ENCODE measurements at regions not wholly inside any gene's neighbourhood (a gene's known extent, or its start where the extent isn't known, plus 50 kb on each side); places are given as distances from the start of the nearest gene placed in this dataset.

DNA sequence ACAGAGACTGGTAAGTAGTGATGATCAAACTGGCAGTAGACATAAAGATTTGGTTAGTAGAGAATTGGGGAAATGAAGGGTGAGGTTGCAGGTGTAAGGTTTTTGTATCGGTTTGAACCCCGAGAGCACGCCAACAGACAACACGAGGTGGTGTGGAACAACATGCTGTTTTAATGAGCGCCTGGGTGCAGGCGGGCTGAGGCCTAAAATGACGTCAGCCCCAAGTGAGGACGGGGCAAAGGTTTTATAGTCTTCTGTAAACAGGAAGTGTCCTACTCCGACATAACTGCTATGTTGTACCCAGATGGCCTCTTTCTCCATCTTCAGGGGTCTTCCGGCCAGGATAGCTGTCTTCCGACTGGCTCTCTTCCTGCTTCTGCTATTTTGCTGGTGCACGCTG lies 178.8 kb downstream of the HHIPL2 start:
- H2AFZ ChIP-seq (ENCODE audit: low read length) = no peak overlapping the region
- no peaks in the 10 kb centered on the region for H3K9me3 ChIP-seq (ENCODE audit: low read length)
- no peaks in the 10 kb centered on the region for H3K79me2 ChIP-seq (ENCODE audit: low read length)
- ATAC-seq (no peak), DNase-seq (no peak)
- no peak overlapping the region for H3K4me2 ChIP-seq (ENCODE audit: low read length)
- BruUV-seq (replicated peaks) = no TSS peak
- H3K9me2 ChIP-seq (replicated peaks; ENCODE audit: low read length) = no peaks in the 10 kb centered on the region
- no peak overlapping the region for H3K27ac ChIP-seq (ENCODE audit: low read length)
- no peaks in the 10 kb centered on the region for H4K20me1 ChIP-seq (ENCODE audit: low read length)
- TF ChIP-seq EZH2phosphoT487 (IDR thresholded peaks at IDR 0.05; ENCODE audit: borderline replicate concordance, low read length) = no peak
- no peak for TF ChIP-seq EZH2 (IDR thresholded peaks at IDR 0.05; ENCODE audit: low read length, unreplicated experiment)
- no peak for TF ChIP-seq CTCF (conservative IDR thresholded peaks at IDR 0.05; ENCODE audit: low read depth, low read length)
- no peaks in the 10 kb centered on the region for H3K36me3 ChIP-seq (ENCODE audit: low read depth, low read length)
- H3F3A ChIP-seq (ENCODE audit: low read length, unreplicated experiment) = no peaks in the 10 kb centered on the region
- intact Hi-C loops (cut with micrococcal nuclease) = no loop called here
- POLR2A ChIA-PET (ENCODE audit: unreplicated experiment) = no interaction called here
- CTCF ChIA-PET = no interaction called here
- peaks cover 71% of the 10 kb centered on the region for H3K27me3 ChIP-seq (ENCODE audit: low read length)
- no peak overlapping the region for H3K9ac ChIP-seq (ENCODE audit: low read length)
- no peaks in the 10 kb centered on the region for H3K4me1 ChIP-seq (ENCODE audit: insufficient read depth, low read length)
- H3K4me3 ChIP-seq (ENCODE audit: low read length) = no peak overlapping the region

GRCh38 chr1:222358100-222358499 lies 189.8 kb downstream of the HHIPL2 start:
- peaks cover 16% of the 10 kb centered on the region; the same call in 1 of the 2 replicates for H3K27me3 ChIP-seq (ENCODE audit: low read length)
- H3K36me3 ChIP-seq (ENCODE audit: low read depth, low read length) = no peaks in the 10 kb centered on the region
- no peaks in the 10 kb centered on the region for H3K4me1 ChIP-seq (ENCODE audit: insufficient read depth, low read length)
- BruUV-seq (replicated peaks) = no TSS peak
- H3K4me2 ChIP-seq (ENCODE audit: low read length) = no peak overlapping the region
- H2AFZ ChIP-seq (ENCODE audit: low read length) = no peak overlapping the region
- POLR2A ChIA-PET (ENCODE audit: unreplicated experiment) = no interaction called here
- H3F3A ChIP-seq (ENCODE audit: low read length, unreplicated experiment) = no peaks in the 10 kb centered on the region
- no peak overlapping the region for H3K27ac ChIP-seq (ENCODE audit: low read length)
- intact Hi-C loops (cut with micrococcal nuclease) = no loop called here
- no peak for ATAC-seq
- no peaks in the 10 kb centered on the region for H3K9me3 ChIP-seq (ENCODE audit: low read length)
- no peak overlapping the region for H3K4me3 ChIP-seq (ENCODE audit: low read length)
- no peak overlapping the region for H3K9ac ChIP-seq (ENCODE audit: low read length)
- H3K79me2 ChIP-seq (ENCODE audit: low read length) = no peaks in the 10 kb centered on the region
- DNase-seq = no peak
- no peaks in the 10 kb centered on the region for H4K20me1 ChIP-seq (ENCODE audit: low read length)
- TF ChIP-seq EZH2phosphoT487 (IDR thresholded peaks at IDR 0.05; ENCODE audit: borderline replicate concordance, low read length) = no peak
- TF ChIP-seq CTCF (conservative IDR thresholded peaks at IDR 0.05; ENCODE audit: low read depth, low read length) = no peak
- no peak for TF ChIP-seq EZH2 (IDR thresholded peaks at IDR 0.05; ENCODE audit: low read length, unreplicated experiment)
- CTCF ChIA-PET = no interaction called here
- H3K9me2 ChIP-seq (replicated peaks; ENCODE audit: low read length) = no peaks in the 10 kb centered on the region

DNA sequence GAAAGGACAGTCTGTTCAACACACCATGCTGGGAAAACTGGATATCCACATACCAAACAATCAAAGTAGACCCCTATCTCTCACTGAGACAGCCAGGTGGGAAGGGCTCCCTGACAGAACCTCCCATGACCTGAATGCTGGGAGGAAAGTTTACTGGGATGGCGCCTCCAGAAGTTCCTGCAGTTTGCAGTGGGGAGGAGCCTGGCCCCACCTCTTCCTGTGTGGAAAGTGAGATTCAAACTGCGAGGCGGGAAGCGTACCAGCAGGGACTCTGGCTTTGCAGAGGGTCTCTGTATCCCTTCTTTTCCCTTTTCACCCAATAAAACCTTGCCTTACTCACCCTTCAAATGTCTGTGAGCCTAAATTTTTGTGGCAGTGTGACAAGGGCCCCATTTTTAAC lies 190.7 kb downstream of the HHIPL2 start:
- no peak overlapping the region for H3K4me3 ChIP-seq (ENCODE audit: low read length)
- H4K20me1 ChIP-seq (ENCODE audit: low read length) = no peaks in the 10 kb centered on the region
- intact Hi-C loops (cut with micrococcal nuclease) = no loop called here
- no peaks in the 10 kb centered on the region for H3K36me3 ChIP-seq (ENCODE audit: low read depth, low read length)
- H3K27me3 ChIP-seq (ENCODE audit: low read length) = peaks cover 10% of the 10 kb centered on the region; the same call in 1 of the 2 replicates
- no peaks in the 10 kb centered on the region for H3K4me1 ChIP-seq (ENCODE audit: insufficient read depth, low read length)
- H3K79me2 ChIP-seq (ENCODE audit: low read length) = no peaks in the 10 kb centered on the region
- no peak overlapping the region for H3K4me2 ChIP-seq (ENCODE audit: low read length)
- H3K27ac ChIP-seq (ENCODE audit: low read length) = no peak overlapping the region
- no peak overlapping the region for H3K9ac ChIP-seq (ENCODE audit: low read length)
- H2AFZ ChIP-seq (ENCODE audit: low read length) = no peak overlapping the region
- TF ChIP-seq CTCF (conservative IDR thresholded peaks at IDR 0.05; ENCODE audit: low read depth, low read length) (no peak), EZH2phosphoT487 (IDR thresholded peaks at IDR 0.05; ENCODE audit: borderline replicate concordance, low read length) (no peak), EZH2 (IDR thresholded peaks at IDR 0.05; ENCODE audit: low read length, unreplicated experiment) (no peak)
- BruUV-seq (replicated peaks) = no TSS peak
- no peaks in the 10 kb centered on the region for H3F3A ChIP-seq (ENCODE audit: low read length, unreplicated experiment)
- no peaks in the 10 kb centered on the region for H3K9me2 ChIP-seq (replicated peaks; ENCODE audit: low read length)
- CTCF ChIA-PET = no interaction called here
- DNase-seq = no peak
- POLR2A ChIA-PET (ENCODE audit: unreplicated experiment) = no interaction called here
- H3K9me3 ChIP-seq (ENCODE audit: low read length) = no peaks in the 10 kb centered on the region
- no peak for ATAC-seq

Measured in PC-3 (cell line).